Mucosa of stomach (tissue), 1 donor: ENCODE measurements at regions not wholly inside any gene's neighbourhood (a gene's known extent, or its start where the extent isn't known, plus 50 kb on each side); places are given as distances from the start of the nearest gene placed in this dataset.

ENCODE experiments used
- H3K27me3 ChIP-seq: one replicate; pipeline ENCODE4 v1.7.0; 2013; ENCODE audit warnings: mild to moderate bottlenecking, low read length; ENCODE audit not compliant: control insufficient read depth, insufficient read depth
- H3K36me3 ChIP-seq: one replicate; pipeline ENCODE4 v1.7.0; 2013; ENCODE audit warnings: low read length; ENCODE audit not compliant: control insufficient read depth, insufficient read depth
- H3K4me1 ChIP-seq: one replicate; pipeline ENCODE4 v1.7.0; 2013; ENCODE audit warnings: mild to moderate bottlenecking, low read length; ENCODE audit not compliant: control insufficient read depth, insufficient read depth
- H3K4me3 ChIP-seq: one replicate; pipeline ENCODE4 v1.7.0; 2013; ENCODE audit warnings: low read length
- H3K9ac ChIP-seq: one replicate; pipeline ENCODE4 v1.7.0; 2013; ENCODE audit warnings: mild to moderate bottlenecking, low read length, moderate library complexity
- H3K9me3 ChIP-seq: one replicate; pipeline ENCODE4 v1.7.0; 2013; ENCODE audit warnings: mild to moderate bottlenecking, low read length, moderate library complexity; ENCODE audit not compliant: control insufficient read depth
- donor health status: Pancreatic carcinoma.

GRCh38 chr2:226336283-226336682 lies 463.3 kb downstream of the IRS1 start:
- H3K9me3 ChIP-seq: no peaks in the 10 kb centered on the region
- H3K4me1 ChIP-seq: no peaks in the 10 kb centered on the region
- H3K9ac ChIP-seq: no peak overlapping the region
- H3K4me3 ChIP-seq: no peak overlapping the region
- H3K27me3 ChIP-seq: no peaks in the 10 kb centered on the region
- H3K36me3 ChIP-seq: no peaks in the 10 kb centered on the region

- H3K36me3 ChIP-seq: no peaks in the 10 kb centered on the region
- H3K4me3 ChIP-seq: no peak overlapping the region
- no peaks in the 10 kb centered on the region for H3K4me1 ChIP-seq
- H3K9ac ChIP-seq: no peak overlapping the region
- no peaks in the 10 kb centered on the region for H3K27me3 ChIP-seq
- H3K9me3 ChIP-seq: no peaks in the 10 kb centered on the region
Measured at GRCh38 chr2:226334981-226335720, 464.5 kb downstream of the IRS1 start.

- H3K9me3 ChIP-seq: no peaks in the 10 kb centered on the region
- H3K36me3 ChIP-seq: no peaks in the 10 kb centered on the region
- H3K27me3 ChIP-seq: no peaks in the 10 kb centered on the region
- no peak overlapping the region for H3K4me3 ChIP-seq
- H3K4me1 ChIP-seq: no peaks in the 10 kb centered on the region
- H3K9ac ChIP-seq: no peak overlapping the region
Measured at GRCh38 chr2:226333388-226333787, 466.2 kb downstream of the IRS1 start.

- no peaks in the 10 kb centered on the region for H3K36me3 ChIP-seq
- H3K9me3 ChIP-seq: no peaks in the 10 kb centered on the region
- H3K27me3 ChIP-seq: no peaks in the 10 kb centered on the region
- no peaks in the 10 kb centered on the region for H3K4me1 ChIP-seq
- H3K9ac ChIP-seq: no peak overlapping the region
- H3K4me3 ChIP-seq: no peak overlapping the region
Measured at GRCh38 chr2:226330206-226330605, 469.4 kb downstream of the IRS1 start.

GRCh38 chr2:226329180-226329579 lies 470.4 kb downstream of the IRS1 start:
- H3K4me3 ChIP-seq: no peak overlapping the region
- H3K9me3 ChIP-seq: no peaks in the 10 kb centered on the region
- no peaks in the 10 kb centered on the region for H3K27me3 ChIP-seq
- H3K4me1 ChIP-seq: no peaks in the 10 kb centered on the region
- H3K9ac ChIP-seq: no peak overlapping the region
- no peaks in the 10 kb centered on the region for H3K36me3 ChIP-seq

- Histone ChIP-seq H3K4me3 (no peak overlapping the region), H3K27me3 (no peaks in the 10 kb centered on the region), H3K9me3 (no peaks in the 10 kb centered on the region), H3K36me3 (no peaks in the 10 kb centered on the region), H3K4me1 (no peaks in the 10 kb centered on the region), H3K9ac (no peak overlapping the region)
Measured at GRCh38 chr2:226327830-226328229, 471.8 kb downstream of the IRS1 start.

- Histone ChIP-seq H3K27me3 (no peaks in the 10 kb centered on the region), H3K4me1 (no peaks in the 10 kb centered on the region), H3K9ac (no peak overlapping the region), H3K36me3 (no peaks in the 10 kb centered on the region), H3K9me3 (no peaks in the 10 kb centered on the region), H3K4me3 (no peak overlapping the region)
Measured at GRCh38 chr2:226325526-226325925, 474.1 kb downstream of the IRS1 start.

GRCh38 chr2:226320076-226320948 lies 479.3 kb downstream of the IRS1 start:
- H3K4me1 ChIP-seq: no peaks in the 10 kb centered on the region
- no peaks in the 10 kb centered on the region for H3K36me3 ChIP-seq
- H3K9ac ChIP-seq: no peak overlapping the region
- no peaks in the 10 kb centered on the region for H3K9me3 ChIP-seq
- H3K27me3 ChIP-seq: no peaks in the 10 kb centered on the region
- no peak overlapping the region for H3K4me3 ChIP-seq

GRCh38 chr2:226317970-226318369 lies 481.6 kb downstream of the IRS1 start:
- H3K4me1 ChIP-seq: no peaks in the 10 kb centered on the region
- H3K27me3 ChIP-seq: no peaks in the 10 kb centered on the region
- no peak overlapping the region for H3K9ac ChIP-seq
- no peaks in the 10 kb centered on the region for H3K36me3 ChIP-seq
- no peak overlapping the region for H3K4me3 ChIP-seq
- no peaks in the 10 kb centered on the region for H3K9me3 ChIP-seq

GRCh38 chr2:226313060-226313459 lies 486.6 kb downstream of the IRS1 start:
- Histone ChIP-seq H3K27me3 (no peaks in the 10 kb centered on the region), H3K9me3 (no peaks in the 10 kb centered on the region), H3K9ac (no peak overlapping the region), H3K4me1 (no peaks in the 10 kb centered on the region), H3K4me3 (no peak overlapping the region), H3K36me3 (no peaks in the 10 kb centered on the region)

- Histone ChIP-seq H3K9me3 (no peaks in the 10 kb centered on the region), H3K9ac (no peak overlapping the region), H3K36me3 (no peaks in the 10 kb centered on the region), H3K4me3 (no peak overlapping the region), H3K27me3 (no peaks in the 10 kb centered on the region), H3K4me1 (no peaks in the 10 kb centered on the region)
Measured at GRCh38 chr2:226312155-226312554, 487.5 kb downstream of the IRS1 start.

- Histone ChIP-seq H3K36me3 (no peaks in the 10 kb centered on the region), H3K4me1 (no peaks in the 10 kb centered on the region), H3K9me3 (no peaks in the 10 kb centered on the region), H3K4me3 (no peak overlapping the region), H3K27me3 (no peaks in the 10 kb centered on the region), H3K9ac (no peak overlapping the region)
Measured at GRCh38 chr2:226310146-226310545, 489.5 kb downstream of the IRS1 start.
